HG03175 (cell line): ENCODE measurements at regions not wholly inside any gene's neighbourhood (a gene's known extent, or its start where the extent isn't known, plus 50 kb on each side); places are given as distances from the start of the nearest gene placed in this dataset.
"Not testable (repeated sequence)": the region's sequence is repeated elsewhere in the genome, so short reads cannot be mapped to it uniquely, and the experiment has no call there.

Experiments used
- ATAC-seq: cut with Tn5 transposase; IDR thresholded peaks from one replicate; pipeline ENCODE4 v1.9.1; 2021; ENCODE audit warnings: mild to moderate bottlenecking, moderate library complexity; ENCODE audit not compliant: unreplicated experiment

GRCh38 chr4:137762591-137762990, 230.3 kb upstream of the PCDH18 start:
- no peak for ATAC-seq

GRCh38 chr4:137754652-137755471, 222.6 kb upstream of the PCDH18 start:
- no peak for ATAC-seq

GRCh38 chr4:137749466-137749865, 217.2 kb upstream of the PCDH18 start:
- ATAC-seq = no peak

DNA sequence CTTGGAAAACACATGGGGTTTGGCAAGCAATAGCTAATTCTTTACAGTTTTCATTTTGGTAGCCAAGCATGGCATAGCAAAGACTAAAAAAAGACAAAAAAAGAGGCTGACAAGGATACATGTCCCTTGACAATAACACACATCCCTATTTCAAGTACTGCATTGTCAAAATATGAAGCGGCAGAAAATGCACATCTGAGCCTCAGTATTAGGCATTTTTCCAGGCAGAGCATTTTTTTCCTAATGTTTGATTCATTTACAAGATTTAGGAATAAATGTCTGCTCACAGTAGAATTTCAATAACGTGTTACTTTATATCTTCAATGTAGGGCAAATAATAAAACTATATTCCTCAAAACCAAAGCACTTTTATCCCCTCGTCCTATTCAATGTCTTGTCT, 216.3 kb upstream of the PCDH18 start:
- ATAC-seq = no peak

GRCh38 chr4:137740141-137740540, 207.8 kb upstream of the PCDH18 start:
- ATAC-seq = no peak

- no peak for ATAC-seq
These were observed 207.1 kb upstream of the PCDH18 start for GRCh38 chr4:137739391-137739790.

DNA sequence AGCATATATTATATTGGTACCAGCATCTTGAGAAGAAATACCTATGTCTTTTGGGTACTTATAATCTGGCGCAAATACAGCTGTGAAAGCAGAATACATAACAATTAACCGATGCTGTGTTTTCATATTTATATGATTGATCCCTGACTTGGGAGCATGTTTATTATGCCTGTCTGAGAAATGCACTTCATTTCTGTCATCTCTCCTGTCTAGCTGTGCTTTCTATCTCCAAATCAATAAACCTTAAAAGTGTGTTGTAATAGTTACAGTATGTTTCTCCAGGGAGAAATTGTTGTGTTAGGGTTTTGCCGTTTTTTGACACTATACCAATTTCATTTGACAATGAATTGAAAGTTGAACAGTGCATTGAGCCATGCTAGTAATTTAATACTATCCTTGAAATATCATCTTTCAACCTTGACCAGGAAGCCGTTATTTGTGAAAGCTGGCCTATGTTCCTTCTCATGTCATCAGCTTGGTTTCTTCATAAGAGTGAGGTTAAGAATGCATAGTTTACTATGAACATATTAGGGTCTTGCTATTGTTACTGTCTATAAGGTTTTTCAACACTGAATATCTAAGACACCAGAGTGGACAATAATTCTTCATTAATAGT, 206.2 kb upstream of the PCDH18 start:
- no peak for ATAC-seq

- no peak for ATAC-seq
These were observed 203.3 kb upstream of the PCDH18 start for GRCh38 chr4:137735561-137736104.

GRCh38 chr4:137733174-137734141, 201.2 kb upstream of the PCDH18 start:
- ATAC-seq = not testable (repeated sequence)

GRCh38 chr4:137722910-137723309, 190.6 kb upstream of the PCDH18 start:
- ATAC-seq = no peak

GRCh38 chr4:137711502-137711901, 179.2 kb upstream of the PCDH18 start:
- ATAC-seq = no peak

DNA sequence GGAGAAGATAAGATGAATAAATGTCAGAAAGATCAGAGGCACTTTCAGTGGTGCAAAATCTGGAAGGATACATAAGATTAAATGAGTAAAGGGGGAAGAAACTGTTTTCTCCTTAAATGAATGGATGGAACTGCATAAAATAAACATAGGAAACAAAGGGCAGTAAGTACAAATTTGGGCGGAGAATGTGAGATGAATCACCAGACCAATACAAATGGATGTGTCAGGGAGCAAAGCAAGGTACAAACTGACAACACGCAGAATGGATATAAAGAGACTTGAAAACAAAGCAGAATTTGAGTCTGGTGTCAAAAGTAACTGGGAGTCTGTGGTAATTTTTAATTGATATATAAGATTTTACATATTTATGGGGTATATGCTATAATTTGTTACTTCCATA, 175.3 kb upstream of the PCDH18 start:
- no peak for ATAC-seq

- ATAC-seq = no peak
These were observed 174.9 kb upstream of the PCDH18 start for GRCh38 chr4:137707102-137707620.

DNA sequence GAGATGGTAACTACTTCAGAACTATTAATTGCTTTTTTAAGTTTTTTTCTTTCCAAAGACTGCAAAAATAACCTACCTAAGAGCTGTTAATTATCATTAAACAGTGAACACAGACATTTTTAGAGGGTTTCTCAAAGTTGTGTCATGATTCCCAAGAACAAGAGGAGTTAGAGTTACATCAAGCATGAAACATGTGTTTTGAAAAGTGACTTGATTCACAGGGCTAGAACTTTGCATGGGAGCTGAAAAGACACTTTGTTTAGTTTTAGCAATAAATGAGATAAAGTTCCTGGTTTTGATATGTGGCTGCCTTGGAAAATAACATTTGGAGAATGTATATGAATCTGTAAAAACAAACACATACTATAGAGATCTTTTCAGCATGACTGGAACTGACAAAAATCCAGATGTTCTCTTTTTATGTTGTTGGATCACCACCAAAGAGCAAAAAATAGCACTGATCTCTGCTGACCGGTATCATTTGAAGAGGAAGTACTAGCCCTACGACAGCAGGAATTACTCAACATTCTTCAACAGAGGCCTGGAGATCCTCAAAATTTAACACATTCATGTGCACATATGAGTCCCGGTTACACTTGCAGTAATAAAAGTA, 173.0 kb upstream of the PCDH18 start:
- ATAC-seq = no peak

DNA sequence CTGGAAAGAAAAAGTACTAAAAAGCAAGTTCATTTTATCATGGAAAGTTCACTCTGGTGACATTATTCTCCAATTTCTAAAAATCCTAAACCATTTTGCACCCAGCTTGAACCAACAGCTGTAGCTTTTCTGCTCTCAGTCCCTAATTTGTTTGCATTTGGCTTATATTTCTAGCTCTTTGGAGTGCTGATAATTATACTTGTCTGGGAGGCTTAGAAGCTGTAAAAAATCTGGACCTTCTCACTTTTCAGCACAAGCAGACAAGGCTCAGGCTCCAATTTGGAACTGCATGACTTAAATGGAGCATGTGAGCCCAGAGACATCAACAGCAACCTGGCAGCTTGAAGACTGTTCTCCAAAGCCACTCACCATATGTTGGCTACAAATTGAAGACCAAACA, 170.9 kb upstream of the PCDH18 start:
- no peak for ATAC-seq

- no peak for ATAC-seq
These were observed 170.2 kb upstream of the PCDH18 start for GRCh38 chr4:137702512-137702911.

DNA sequence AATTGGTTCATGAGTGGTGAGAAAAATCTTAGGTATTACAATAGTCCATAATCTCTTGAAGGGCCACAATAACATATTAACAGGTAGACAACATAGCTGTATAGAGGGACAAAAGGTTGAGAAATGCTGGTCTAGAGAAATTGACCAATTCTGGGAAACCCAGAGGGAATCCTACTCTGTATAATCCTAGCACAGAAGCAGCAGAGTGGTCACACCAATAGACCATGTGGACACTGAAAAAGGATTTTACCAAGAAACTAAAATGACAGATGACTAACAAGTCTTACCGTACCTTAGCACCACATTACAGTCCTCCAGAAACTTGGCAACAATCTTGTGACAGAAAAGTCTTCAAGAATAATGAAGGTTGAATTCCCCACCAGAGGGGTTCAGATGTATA, 169.1 kb upstream of the PCDH18 start:
- no peak for ATAC-seq

DNA sequence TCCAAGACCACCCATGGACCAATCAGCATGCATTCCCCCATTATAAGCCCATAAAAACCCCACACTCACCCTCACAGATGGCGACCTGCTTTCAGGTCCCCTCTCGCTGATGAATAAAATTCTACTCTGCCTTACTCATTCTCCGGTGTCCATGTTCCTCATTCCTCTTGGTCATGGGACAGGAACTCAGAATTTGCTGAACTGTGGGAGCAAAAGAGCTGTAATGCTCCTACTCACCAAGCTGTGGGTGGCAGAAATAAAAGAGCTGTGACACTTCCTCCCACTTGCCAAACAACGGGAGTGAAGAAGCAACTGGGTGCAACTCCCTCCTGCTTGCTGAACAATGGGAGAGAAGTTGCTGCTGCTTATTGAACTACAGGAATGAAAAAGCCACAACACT, 168.5 kb upstream of the PCDH18 start:
- ATAC-seq = no peak

GRCh38 chr4:137700072-137700471, 167.8 kb upstream of the PCDH18 start:
- ATAC-seq = no peak

GRCh38 chr4:137694138-137694537, 161.8 kb upstream of the PCDH18 start:
- no peak for ATAC-seq
